ENCODE measurements at regions not wholly inside any gene's neighbourhood (a gene's known extent, or its start where the extent isn't known, plus 50 kb on each side); places are given as distances from the start of the nearest gene placed in this dataset.

DNA sequence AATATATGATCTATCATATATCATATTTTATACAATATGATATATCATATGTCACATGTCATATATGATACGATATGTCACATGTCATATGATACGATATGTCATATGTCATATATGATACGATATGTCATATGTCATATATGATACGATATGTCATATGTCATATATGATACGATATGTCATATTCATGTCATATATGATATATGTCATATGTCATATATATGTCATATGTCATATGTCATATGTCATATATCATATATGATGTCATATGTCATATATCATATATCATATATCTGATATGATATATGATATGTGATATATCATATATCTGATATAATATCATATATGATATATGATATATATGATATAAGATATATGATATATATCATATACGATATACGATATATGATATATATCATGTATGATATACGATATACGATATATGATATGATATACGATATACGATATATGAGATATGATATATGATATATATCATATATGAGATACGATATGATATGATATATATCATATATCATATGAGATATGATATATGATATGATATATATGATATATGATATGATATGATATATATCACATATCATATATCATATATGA, 122.3 kb upstream of the USP9X start:
- Histone ChIP-seq H3K4me1 (no peaks in the 10 kb centered on the region), H3K9me3 (peaks cover 0 to 10% of the 10 kb centered on the region in 2 donors), H3K4me3 (no peak overlapping the region), H3K27me3 (peaks cover 0 to 13% of the 10 kb centered on the region in 2 donors), H3K27ac (no peak overlapping the region), H3K36me3 (no peaks in the 10 kb centered on the region)
- DNase-seq (ENCODE audit: low spot score in 2 of 2): no peak
- no peak for TF ChIP-seq POLR2AphosphoS5 (IDR thresholded peaks at IDR 0.05)
- intact Hi-C loops (cut with DNase I; ENCODE audit: low total_unique reads): no loop called here

DNA sequence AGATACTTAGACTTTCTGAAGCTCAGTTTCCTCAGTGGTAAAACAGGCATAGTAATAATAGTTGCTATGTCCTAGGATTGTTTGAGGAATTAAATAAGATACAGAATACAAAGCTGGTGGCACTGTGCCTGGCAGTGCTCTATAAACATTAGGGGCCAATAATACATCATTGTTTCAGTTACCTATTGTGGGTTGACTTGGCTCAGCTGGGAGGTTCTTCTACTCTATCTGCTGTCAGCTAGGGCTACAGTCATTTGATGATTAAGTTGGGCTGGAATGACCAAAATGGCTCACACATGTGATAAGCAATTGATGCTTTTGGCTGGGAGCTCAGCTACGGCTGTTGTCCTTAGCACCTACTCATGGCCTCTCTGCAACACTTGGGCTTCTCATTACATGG, 121.2 kb upstream of the USP9X start:
- Histone ChIP-seq H3K9me3 (peaks cover 0 to 10% of the 10 kb centered on the region in 2 donors), H3K4me1 (no peaks in the 10 kb centered on the region), H3K27me3 (peaks cover 0 to 9% of the 10 kb centered on the region in 2 donors), H3K4me3 (no peak overlapping the region), H3K27ac (no peak overlapping the region), H3K36me3 (no peaks in the 10 kb centered on the region)
- intact Hi-C loops (cut with DNase I; ENCODE audit: low total_unique reads): no loop called here
- DNase-seq (ENCODE audit: low spot score in 2 of 2): no peak
- TF ChIP-seq POLR2AphosphoS5 (IDR thresholded peaks at IDR 0.05) (no peak), POLR2A (IDR thresholded peaks at IDR 0.05) (no peak)
- TF ChIP-seq, protein P1, sequence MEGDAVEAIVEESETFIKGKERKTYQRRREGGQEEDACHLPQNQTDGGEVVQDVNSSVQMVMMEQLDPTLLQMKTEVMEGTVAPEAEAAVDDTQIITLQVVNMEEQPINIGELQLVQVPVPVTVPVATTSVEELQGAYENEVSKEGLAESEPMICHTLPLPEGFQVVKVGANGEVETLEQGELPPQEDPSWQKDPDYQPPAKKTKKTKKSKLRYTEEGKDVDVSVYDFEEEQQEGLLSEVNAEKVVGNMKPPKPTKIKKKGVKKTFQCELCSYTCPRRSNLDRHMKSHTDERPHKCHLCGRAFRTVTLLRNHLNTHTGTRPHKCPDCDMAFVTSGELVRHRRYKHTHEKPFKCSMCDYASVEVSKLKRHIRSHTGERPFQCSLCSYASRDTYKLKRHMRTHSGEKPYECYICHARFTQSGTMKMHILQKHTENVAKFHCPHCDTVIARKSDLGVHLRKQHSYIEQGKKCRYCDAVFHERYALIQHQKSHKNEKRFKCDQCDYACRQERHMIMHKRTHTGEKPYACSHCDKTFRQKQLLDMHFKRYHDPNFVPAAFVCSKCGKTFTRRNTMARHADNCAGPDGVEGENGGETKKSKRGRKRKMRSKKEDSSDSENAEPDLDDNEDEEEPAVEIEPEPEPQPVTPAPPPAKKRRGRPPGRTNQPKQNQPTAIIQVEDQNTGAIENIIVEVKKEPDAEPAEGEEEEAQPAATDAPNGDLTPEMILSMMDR (IDR thresholded peaks at IDR 0.05): no peak

DNA sequence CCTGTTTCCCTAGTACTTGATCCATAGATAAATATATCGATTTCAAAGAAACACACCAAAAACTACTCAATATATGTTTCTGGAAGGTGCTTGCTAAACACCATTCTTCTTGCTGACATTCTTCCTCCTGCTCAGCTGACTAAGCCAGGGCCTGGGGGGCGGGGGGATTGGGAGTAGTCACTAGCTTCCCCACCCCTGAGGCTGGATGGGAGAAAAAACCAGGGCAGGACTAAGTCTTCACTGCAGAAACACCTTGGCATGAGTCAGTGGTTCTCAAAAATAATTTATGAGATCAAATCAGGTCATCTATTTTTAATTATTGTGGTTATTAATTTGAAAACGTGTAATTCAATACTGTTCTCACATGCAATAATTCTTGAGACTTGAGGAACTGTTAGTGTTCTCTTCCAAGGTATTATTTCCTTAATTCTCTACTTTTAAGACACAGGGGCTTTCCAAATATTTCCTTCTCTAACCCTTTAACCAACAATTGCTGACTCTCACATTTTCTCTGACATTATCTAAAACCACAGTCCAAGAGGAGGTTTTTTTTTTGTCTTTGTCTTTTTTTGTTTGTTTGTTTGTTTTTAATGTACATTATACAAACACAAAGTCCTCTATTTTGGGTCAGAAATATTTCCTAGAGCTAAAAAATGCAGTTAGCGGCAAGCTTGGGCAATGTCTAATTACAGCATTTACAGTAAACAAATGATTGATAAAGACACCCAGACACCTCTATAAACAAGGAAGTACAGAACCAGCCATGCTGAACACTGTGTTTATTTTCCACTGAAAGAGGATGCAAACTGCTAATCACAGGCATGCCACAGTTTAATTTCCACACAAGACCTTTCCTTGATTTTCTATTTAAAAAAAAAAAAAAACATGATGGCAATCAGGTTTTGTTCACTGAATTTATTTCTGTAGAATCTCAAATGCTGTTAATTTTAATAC, 120.3 kb upstream of the USP9X start:
- no peaks in the 10 kb centered on the region for H3K4me1 ChIP-seq
- no peak overlapping the region for H3K4me3 ChIP-seq
- DNase-seq (ENCODE audit: low spot score in 2 of 2): no peak
- H3K27ac ChIP-seq: no peak overlapping the region
- no peaks in the 10 kb centered on the region for H3K36me3 ChIP-seq
- intact Hi-C loops (cut with DNase I; ENCODE audit: low total_unique reads): no loop called here
- peaks cover 0 to 10% of the 10 kb centered on the region in 2 donors for H3K9me3 ChIP-seq
- peaks cover 0 to 13% of the 10 kb centered on the region in 2 donors for H3K27me3 ChIP-seq
- TF ChIP-seq POLR2AphosphoS5 (IDR thresholded peaks at IDR 0.05) (no peak), POLR2A (IDR thresholded peaks at IDR 0.05) (no peak)
- TF ChIP-seq, protein P1 (IDR thresholded peaks at IDR 0.05): no peak

DNA sequence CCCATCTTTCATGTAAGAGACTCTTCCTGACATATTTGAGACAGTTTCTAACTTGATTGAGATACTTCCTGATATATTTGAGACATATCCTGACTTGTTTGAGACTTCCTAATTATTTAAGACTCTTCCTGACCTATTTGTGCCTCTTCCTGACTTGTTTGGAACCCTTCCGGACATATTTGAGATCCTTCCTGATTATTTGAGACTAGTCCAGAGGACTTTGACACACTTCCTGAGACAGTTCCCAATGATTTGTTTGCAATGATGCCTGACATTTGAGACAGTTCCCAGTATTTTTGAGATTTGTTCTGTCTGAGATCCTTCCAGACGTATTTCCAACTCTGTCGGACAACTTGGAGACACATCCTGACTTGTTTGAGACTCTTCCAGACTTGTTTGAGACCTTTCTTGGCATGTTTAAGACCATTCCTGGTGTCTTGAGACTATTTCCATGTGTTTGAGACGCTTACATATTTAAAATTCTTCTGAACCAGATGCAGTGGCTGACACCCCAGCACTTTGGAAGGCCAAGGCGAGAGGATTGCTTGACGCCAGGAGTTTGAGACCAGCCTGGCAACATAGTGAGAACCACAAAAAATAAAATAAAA, 118.9 kb upstream of the USP9X start:
- Histone ChIP-seq H3K27ac (peak overlapping the region in 1 of 2 donors; percentile 54), H3K27me3 (peaks cover 0 to 13% of the 10 kb centered on the region in 2 donors), H3K4me3 (no peak overlapping the region), H3K9me3 (peaks cover 0 to 10% of the 10 kb centered on the region in 2 donors), H3K4me1 (no peaks in the 10 kb centered on the region), H3K36me3 (no peaks in the 10 kb centered on the region)
- intact Hi-C loops (cut with DNase I; ENCODE audit: low total_unique reads): no loop called here
- DNase-seq (ENCODE audit: low spot score in 2 of 2): no peak
- TF ChIP-seq, protein P1 (IDR thresholded peaks at IDR 0.05): no peak
- TF ChIP-seq POLR2AphosphoS5 (IDR thresholded peaks at IDR 0.05): no peak

DNA sequence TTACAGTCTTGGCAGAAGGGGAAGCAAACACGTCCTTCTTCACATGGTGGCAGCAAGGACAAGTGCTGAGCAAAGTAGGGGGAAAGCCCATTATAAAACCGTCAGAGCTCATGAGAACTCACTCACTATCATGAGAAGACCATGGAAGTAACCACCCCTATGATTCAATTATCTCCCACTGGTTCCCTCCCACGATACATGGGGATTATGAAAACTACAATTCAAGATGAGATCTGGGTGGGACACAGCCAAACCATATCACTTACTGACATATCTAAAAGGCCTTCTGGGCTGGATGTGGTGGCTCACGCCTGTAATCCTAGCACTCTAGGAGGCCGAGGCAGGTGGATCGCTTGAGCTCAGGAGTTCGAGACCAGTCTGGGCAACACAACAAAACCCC, 117.1 kb upstream of the USP9X start:
- TF ChIP-seq, protein P1 (IDR thresholded peaks at IDR 0.05): no peak
- no peak for TF ChIP-seq POLR2A (IDR thresholded peaks at IDR 0.05)
- no peak for TF ChIP-seq POLR2AphosphoS5 (IDR thresholded peaks at IDR 0.05)
- Histone ChIP-seq H3K4me1 (no peaks in the 10 kb centered on the region), H3K27me3 (peaks cover 0 to 13% of the 10 kb centered on the region in 2 donors), H3K9me3 (peaks cover 0 to 10% of the 10 kb centered on the region in 2 donors), H3K27ac (no peak overlapping the region), H3K36me3 (no peaks in the 10 kb centered on the region), H3K4me3 (no peak overlapping the region)
- intact Hi-C loops (cut with DNase I; ENCODE audit: low total_unique reads): no loop called here
- DNase-seq (ENCODE audit: low spot score in 2 of 2): no peak

Measured in breast epithelium (tissue), 4 donors.